ENCODE measurements at regions not wholly inside any gene's neighbourhood (a gene's known extent, or its start where the extent isn't known, plus 50 kb on each side); places are given as distances from the start of the nearest gene placed in this dataset.
A peak's percentile ranks its signal among the peaks of the same experiment; 100 is the strongest.
"Not testable (repeated sequence)": the region's sequence is repeated elsewhere in the genome, so short reads cannot be mapped to it uniquely, and the experiment has no call there.

GRCh38 chr10:35874311-35875015, 232.4 kb upstream of the FZD8 start:
- Histone ChIP-seq H3K9ac (ENCODE audit: low read length) (no peak overlapping the region), H3K27me3 (ENCODE audit: insufficient read depth, low read length) (no peaks in the 10 kb centered on the region), H3K79me2 (ENCODE audit: insufficient read depth, low read length) (no peaks in the 10 kb centered on the region), H3K9me3 (ENCODE audit: insufficient read depth, low read depth, low read length) (no peaks in the 10 kb centered on the region), H4K20me1 (ENCODE audit: insufficient read depth, low read length) (no peaks in the 10 kb centered on the region), H3K4me3 (ENCODE audit: insufficient read depth, low read depth, low read length) (no peak overlapping the region), H3K4me1 (ENCODE audit: insufficient read depth, low read length) (peaks cover 18% of the 10 kb centered on the region), H2AFZ (ENCODE audit: low read depth, low read length) (no peak overlapping the region), H3K36me3 (ENCODE audit: insufficient read depth, low read length) (no peaks in the 10 kb centered on the region), H3K4me2 (ENCODE audit: low read length) (peak overlapping the region; percentile 26), H3K27ac (ENCODE audit: low read depth, low read length) (no peak overlapping the region)
- peak; percentile 37 for FAIRE-seq
- DNase-seq (ENCODE audit: low read depth), result no peak
- no peak for TF ChIP-seq EZH2 (IDR thresholded peaks at IDR 0.05; ENCODE audit: insufficient read depth, low read length)
- TF ChIP-seq, protein P1, sequence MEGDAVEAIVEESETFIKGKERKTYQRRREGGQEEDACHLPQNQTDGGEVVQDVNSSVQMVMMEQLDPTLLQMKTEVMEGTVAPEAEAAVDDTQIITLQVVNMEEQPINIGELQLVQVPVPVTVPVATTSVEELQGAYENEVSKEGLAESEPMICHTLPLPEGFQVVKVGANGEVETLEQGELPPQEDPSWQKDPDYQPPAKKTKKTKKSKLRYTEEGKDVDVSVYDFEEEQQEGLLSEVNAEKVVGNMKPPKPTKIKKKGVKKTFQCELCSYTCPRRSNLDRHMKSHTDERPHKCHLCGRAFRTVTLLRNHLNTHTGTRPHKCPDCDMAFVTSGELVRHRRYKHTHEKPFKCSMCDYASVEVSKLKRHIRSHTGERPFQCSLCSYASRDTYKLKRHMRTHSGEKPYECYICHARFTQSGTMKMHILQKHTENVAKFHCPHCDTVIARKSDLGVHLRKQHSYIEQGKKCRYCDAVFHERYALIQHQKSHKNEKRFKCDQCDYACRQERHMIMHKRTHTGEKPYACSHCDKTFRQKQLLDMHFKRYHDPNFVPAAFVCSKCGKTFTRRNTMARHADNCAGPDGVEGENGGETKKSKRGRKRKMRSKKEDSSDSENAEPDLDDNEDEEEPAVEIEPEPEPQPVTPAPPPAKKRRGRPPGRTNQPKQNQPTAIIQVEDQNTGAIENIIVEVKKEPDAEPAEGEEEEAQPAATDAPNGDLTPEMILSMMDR (IDR thresholded peaks at IDR 0.05; ENCODE audit: insufficient read depth, low read depth, low read length), result no peak
- Mint-ChIP-seq H3K36me3 (ENCODE audit: low read depth, unreplicated experiment) (no peaks in the 10 kb centered on the region), H3K27ac (ENCODE audit: unreplicated experiment) (peak overlapping the region; percentile 97), H3K4me1 (ENCODE audit: low read depth, unreplicated experiment) (peaks cover 38% of the 10 kb centered on the region), H3K27me3 (ENCODE audit: low read depth, unreplicated experiment) (no peaks in the 10 kb centered on the region), H3K4me3 (ENCODE audit: unreplicated experiment) (no peak overlapping the region), H3K9me3 (ENCODE audit: unreplicated experiment) (no peaks in the 10 kb centered on the region)

- TF ChIP-seq, protein P1 (IDR thresholded peaks at IDR 0.05; ENCODE audit: insufficient read depth, low read depth, low read length), result no peak
- no peak for TF ChIP-seq EZH2 (IDR thresholded peaks at IDR 0.05; ENCODE audit: insufficient read depth, low read length)
- no peaks in the 10 kb centered on the region for H3K36me3 ChIP-seq (ENCODE audit: insufficient read depth, low read length)
- H3K36me3 Mint-ChIP-seq (ENCODE audit: low read depth, unreplicated experiment), result no peaks in the 10 kb centered on the region
Measured at GRCh38 chr10:35872671-35873070, 230.6 kb upstream of the FZD8 start.

GRCh38 chr10:35870665-35871310, 228.7 kb upstream of the FZD8 start:
- H3K27me3 ChIP-seq (ENCODE audit: insufficient read depth, low read length), result no peaks in the 10 kb centered on the region
- H3K9me3 Mint-ChIP-seq (ENCODE audit: unreplicated experiment), result no peaks in the 10 kb centered on the region
- TF ChIP-seq, protein P1 (IDR thresholded peaks at IDR 0.05; ENCODE audit: insufficient read depth, low read depth, low read length), result no peak
- no peak for TF ChIP-seq EZH2 (IDR thresholded peaks at IDR 0.05; ENCODE audit: insufficient read depth, low read length)
- peaks cover 38% of the 10 kb centered on the region for H3K4me1 Mint-ChIP-seq (ENCODE audit: low read depth, unreplicated experiment)
- no peaks in the 10 kb centered on the region for H3K36me3 Mint-ChIP-seq (ENCODE audit: low read depth, unreplicated experiment)
- H3K27me3 Mint-ChIP-seq (ENCODE audit: low read depth, unreplicated experiment), result no peaks in the 10 kb centered on the region
- no peak overlapping the region for H3K4me3 ChIP-seq (ENCODE audit: insufficient read depth, low read depth, low read length)
- H3K9ac ChIP-seq (ENCODE audit: low read length), result no peak overlapping the region
- no peaks in the 10 kb centered on the region for H3K36me3 ChIP-seq (ENCODE audit: insufficient read depth, low read length)
- no peaks in the 10 kb centered on the region for H3K9me3 ChIP-seq (ENCODE audit: insufficient read depth, low read depth, low read length)
- H2AFZ ChIP-seq (ENCODE audit: low read depth, low read length), result no peak overlapping the region
- DNase-seq (ENCODE audit: low read depth), result no peak
- H3K27ac Mint-ChIP-seq (ENCODE audit: unreplicated experiment), result peak overlapping the region; percentile 29
- H3K4me1 ChIP-seq (ENCODE audit: insufficient read depth, low read length), result peaks cover 10% of the 10 kb centered on the region
- no peaks in the 10 kb centered on the region for H3K79me2 ChIP-seq (ENCODE audit: insufficient read depth, low read length)
- H4K20me1 ChIP-seq (ENCODE audit: insufficient read depth, low read length), result no peaks in the 10 kb centered on the region
- H3K4me2 ChIP-seq (ENCODE audit: low read length), result no peak overlapping the region
- no peak overlapping the region for H3K4me3 Mint-ChIP-seq (ENCODE audit: unreplicated experiment)
- H3K27ac ChIP-seq (ENCODE audit: low read depth, low read length), result no peak overlapping the region
- FAIRE-seq, result peak; percentile 39

More at GRCh38 chr10:35872671-35873070, 230.6 kb upstream of the FZD8 start:
- no peak overlapping the region for H3K27ac Mint-ChIP-seq (ENCODE audit: unreplicated experiment)
- Histone ChIP-seq H3K4me1 (ENCODE audit: insufficient read depth, low read length) (peaks cover 18% of the 10 kb centered on the region), H3K9ac (ENCODE audit: low read length) (no peak overlapping the region), H3K4me3 (ENCODE audit: insufficient read depth, low read depth, low read length) (no peak overlapping the region), H3K27ac (ENCODE audit: low read depth, low read length) (no peak overlapping the region), H2AFZ (ENCODE audit: low read depth, low read length) (no peak overlapping the region), H3K4me2 (ENCODE audit: low read length) (no peak overlapping the region), H3K9me3 (ENCODE audit: insufficient read depth, low read depth, low read length) (no peaks in the 10 kb centered on the region), H4K20me1 (ENCODE audit: insufficient read depth, low read length) (no peaks in the 10 kb centered on the region), H3K79me2 (ENCODE audit: insufficient read depth, low read length) (no peaks in the 10 kb centered on the region), H3K27me3 (ENCODE audit: insufficient read depth, low read length) (no peaks in the 10 kb centered on the region)
- H3K4me3 Mint-ChIP-seq (ENCODE audit: unreplicated experiment), result no peak overlapping the region
- FAIRE-seq, result no peak
- H3K27me3 Mint-ChIP-seq (ENCODE audit: low read depth, unreplicated experiment), result no peaks in the 10 kb centered on the region
- no peak for DNase-seq (ENCODE audit: low read depth)
- H3K9me3 Mint-ChIP-seq (ENCODE audit: unreplicated experiment), result no peaks in the 10 kb centered on the region
- peaks cover 44% of the 10 kb centered on the region for H3K4me1 Mint-ChIP-seq (ENCODE audit: low read depth, unreplicated experiment)

DNA sequence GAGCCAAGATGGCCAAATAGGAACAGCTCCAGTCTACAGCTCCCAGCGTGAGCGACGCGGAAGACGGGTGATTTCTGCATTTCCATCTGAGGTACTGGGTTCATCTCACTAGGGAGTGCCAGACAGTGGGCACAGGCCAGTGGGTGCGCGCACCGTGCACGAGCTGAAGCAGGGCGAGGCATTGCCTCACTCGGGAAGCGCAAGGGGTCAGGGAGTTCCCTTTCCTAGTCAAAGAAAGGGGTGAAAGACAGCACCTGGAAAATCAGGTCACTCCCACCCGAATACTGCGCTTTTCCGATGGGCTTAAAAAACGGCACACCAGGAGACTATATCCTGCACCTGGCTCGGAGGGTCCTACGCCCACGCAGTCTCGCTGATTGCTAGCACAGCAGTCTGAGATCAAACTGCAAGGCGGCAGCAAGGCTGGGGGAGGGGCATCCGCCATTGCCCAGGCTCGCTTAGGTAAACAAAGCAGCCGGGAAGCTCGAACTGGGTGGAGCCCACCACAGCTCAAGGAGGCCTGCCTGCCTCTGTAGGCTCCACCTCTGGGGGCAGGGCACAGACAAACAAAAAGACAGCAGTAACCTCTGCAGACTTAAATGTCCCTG, 216.7 kb upstream of the FZD8 start:
- H3K27me3 Mint-ChIP-seq (ENCODE audit: low read depth, unreplicated experiment); H3K9ac ChIP-seq (ENCODE audit: low read length); H3K4me2 ChIP-seq (ENCODE audit: low read length); H3K36me3 ChIP-seq (ENCODE audit: insufficient read depth, low read length); DNase-seq (ENCODE audit: low read depth); H3K4me1 ChIP-seq (ENCODE audit: insufficient read depth, low read length); H3K79me2 ChIP-seq (ENCODE audit: insufficient read depth, low read length); FAIRE-seq; H3K9me3 ChIP-seq (ENCODE audit: insufficient read depth, low read depth, low read length); H3K27ac Mint-ChIP-seq (ENCODE audit: unreplicated experiment); H3K27ac ChIP-seq (ENCODE audit: low read depth, low read length); H3K36me3 Mint-ChIP-seq (ENCODE audit: low read depth, unreplicated experiment); H3K4me1 Mint-ChIP-seq (ENCODE audit: low read depth, unreplicated experiment); H3K4me3 ChIP-seq (ENCODE audit: insufficient read depth, low read depth, low read length); H3K9me3 Mint-ChIP-seq (ENCODE audit: unreplicated experiment); H4K20me1 ChIP-seq (ENCODE audit: insufficient read depth, low read length); H3K27me3 ChIP-seq (ENCODE audit: insufficient read depth, low read length); H3K4me3 Mint-ChIP-seq (ENCODE audit: unreplicated experiment); H2AFZ ChIP-seq (ENCODE audit: low read depth, low read length): not testable (repeated sequence)

Measured in astrocyte (in vitro differentiated cells and primary cell).